HEK293 (cell line): ENCODE measurements at regions not wholly inside any gene's neighbourhood (a gene's known extent, or its start where the extent isn't known, plus 50 kb on each side); places are given as distances from the start of the nearest gene placed in this dataset.

Experiments
- CTCF ChIA-PET: fragments of 350-600 bp; formaldehyde crosslinking; extraction: SDS; loops from one replicate; lab custom pipeline; 2021; ENCODE audit warnings: antibody characterized with exemption; lab: Yijun Ruan, JAX
- POLR2A ChIA-PET: fragments of 300-600 bp; formaldehyde crosslinking; extraction: SDS; loops from one replicate; lab custom pipeline; 2020; ENCODE audit warnings: antibody characterized with exemption, inconsistent platforms; lab: Yijun Ruan, JAX
- H3K27ac ChIP-seq: fragments of 200-500 bp; sonication (Bioruptor generic); 2 replicates; pipeline ENCODE4 v1.5.1; 2014; ENCODE audit warnings: low read depth, low read length, control low read depth, inconsistent platforms; ENCODE audit errors: extremely low read depth
- H3K36me3 ChIP-seq, 2 experiments: fragments of 200-500 bp in 1 of 2; sonication (Bioruptor generic) in 1 of 2; 1 replicate in 1 of 2; 2 replicates in 1 of 2; pipeline ENCODE4 v1.5.1; 2014 to 2017; ENCODE audit warnings: inconsistent platforms in 2 of 2, low read length in 2 of 2; ENCODE audit not compliant: control insufficient read depth in 2 of 2, insufficient read depth in 1 of 2
- H3K4me1 ChIP-seq: fragments of 200-500 bp; sonication (Bioruptor generic); 2 replicates; pipeline ENCODE4 v1.5.1; 2014; ENCODE audit warnings: mild to moderate bottlenecking, low read length, inconsistent platforms; ENCODE audit not compliant: control insufficient read depth, insufficient read depth
- H3K4me3 ChIP-seq: 2 replicates; pipeline ENCODE4 v1.5.1; 2011; ENCODE audit warnings: low read depth, mild to moderate bottlenecking, control low read depth, low read length, moderate library complexity
- H3K9me3 ChIP-seq: fragments of 200-500 bp; sonication (Bioruptor generic); 2 replicates; pipeline ENCODE4 v1.5.1; 2014; ENCODE audit warnings: low read depth, low read length, inconsistent platforms; ENCODE audit not compliant: control insufficient read depth, insufficient read depth
- OSR2 ChIP-seq: fragments of 450-650 bp; formaldehyde crosslinking; IDR thresholded peaks from 2 replicates; pipeline ENCODE4 v1.5.1; 2016; ENCODE audit warnings: missing biosample characterization, missing genetic modification characterization
- OVOL3 ChIP-seq: fragments of 450-650 bp; formaldehyde crosslinking; IDR thresholded peaks from 2 replicates; pipeline ENCODE4 v1.5.1; 2016; ENCODE audit warnings: missing biosample characterization, missing genetic modification characterization
- TCF7L2 ChIP-seq: IDR thresholded peaks from 2 replicates; pipeline ENCODE4 v1.6.1; 2011; ENCODE audit warnings: low read depth, mild to moderate bottlenecking, inconsistent platforms, low read length, moderate library complexity, borderline replicate concordance
- YY1 ChIP-seq: fragments of 450-650 bp; formaldehyde crosslinking; IDR thresholded peaks from 2 replicates; pipeline ENCODE4 v1.5.1; 2018; ENCODE audit warnings: missing biosample characterization, missing genetic modification characterization
- ZBTB1 ChIP-seq: fragments of 450-650 bp; formaldehyde crosslinking; IDR thresholded peaks from 2 replicates; pipeline ENCODE4 v1.5.1; 2016; ENCODE audit warnings: missing biosample characterization, missing genetic modification characterization
- ZFHX2 ChIP-seq: fragments of 450-650 bp; formaldehyde crosslinking; conservative IDR thresholded peaks from 2 replicates; pipeline ENCODE4 v1.5.1; 2016; ENCODE audit warnings: missing biosample characterization, missing genetic modification characterization
- ZNF274 ChIP-seq, 2 experiments: fragments of 200-500 bp in 1 of 2; fragments of 450-650 bp in 1 of 2; sonication (Bioruptor generic) in 1 of 2; formaldehyde crosslinking in 1 of 2; IDR thresholded peaks; 2 replicates each; pipeline versions ENCODE4 v1.5.1 to v1.6.1; 2014 to 2016; ENCODE audit warnings: borderline replicate concordance in 1 of 2, inconsistent platforms in 1 of 2, low read length in 1 of 2, missing biosample characterization in 1 of 2, missing genetic modification characterization in 1 of 2
- ZNF350 ChIP-seq: fragments of 450-650 bp; formaldehyde crosslinking; IDR thresholded peaks from 2 replicates; pipeline ENCODE4 v1.5.0; 2017; ENCODE audit warnings: missing biosample characterization, mild to moderate bottlenecking, missing genetic modification characterization
- ZNF423 ChIP-seq: fragments of 450-650 bp; formaldehyde crosslinking; IDR thresholded peaks from 2 replicates; pipeline ENCODE4 v1.5.1; 2016; ENCODE audit warnings: missing biosample characterization, missing genetic modification characterization
- ZNF521 ChIP-seq: fragments of 450-650 bp; formaldehyde crosslinking; IDR thresholded peaks from 2 replicates; pipeline ENCODE4 v1.5.1; 2017; ENCODE audit warnings: missing biosample characterization, mild to moderate bottlenecking, missing genetic modification characterization
- ZNF629 ChIP-seq: fragments of 450-650 bp; formaldehyde crosslinking; IDR thresholded peaks from 2 replicates; pipeline ENCODE4 v1.5.1; 2017; ENCODE audit warnings: missing biosample characterization, missing genetic modification characterization
- ZNF664 ChIP-seq: fragments of 450-650 bp; formaldehyde crosslinking; IDR thresholded peaks from 2 replicates; pipeline ENCODE4 v1.5.1; 2016; ENCODE audit warnings: missing biosample characterization, missing genetic modification characterization
- ZNF776 ChIP-seq: fragments of 450-650 bp; formaldehyde crosslinking; IDR thresholded peaks from 2 replicates; pipeline ENCODE4 v1.5.0; 2017; ENCODE audit warnings: missing biosample characterization, missing genetic modification characterization, borderline replicate concordance
- ZSCAN16 ChIP-seq: fragments of 450-650 bp; formaldehyde crosslinking; IDR thresholded peaks from 2 replicates; pipeline ENCODE4 v1.5.1; 2016; ENCODE audit warnings: missing biosample characterization, missing genetic modification characterization
- TF ChIP-seq, protein P1 (sequence below): sonication (generic); formaldehyde crosslinking; IDR thresholded peaks from 2 replicates; pipeline ENCODE4 v1.8.1; 2022; ENCODE audit warnings: mild to moderate bottlenecking, moderate library complexity, missing genetic modification reagents
- TF ChIP-seq, protein P2 (sequence below): fragments of 450-650 bp; IDR thresholded peaks from 2 replicates; pipeline ENCODE4 v1.5.1; 2018; ENCODE audit warnings: missing biosample characterization, missing genetic modification characterization
- TF ChIP-seq, protein P3 (sequence below): fragments of 450-650 bp; formaldehyde crosslinking; IDR thresholded peaks from 2 replicates; pipeline ENCODE4 v1.5.1; 2016; ENCODE audit warnings: missing biosample characterization, missing genetic modification characterization
- TF ChIP-seq, protein P4 (sequence below): fragments of 450-650 bp; formaldehyde crosslinking; IDR thresholded peaks from 2 replicates; pipeline ENCODE4 v1.5.1; 2016; ENCODE audit warnings: missing biosample characterization, missing genetic modification characterization
- TF ChIP-seq, protein P5 (sequence below): fragments of 450-650 bp; formaldehyde crosslinking; IDR thresholded peaks from 2 replicates; pipeline ENCODE4 v1.5.1; 2016; ENCODE audit warnings: missing biosample characterization, missing genetic modification characterization
- TF ChIP-seq, protein P6 (sequence below): fragments of 450-650 bp; formaldehyde crosslinking; IDR thresholded peaks from 2 replicates; pipeline ENCODE4 v1.5.1; 2016; ENCODE audit warnings: missing biosample characterization, missing genetic modification characterization
- TF ChIP-seq, protein P7 (sequence below): fragments of 450-650 bp; formaldehyde crosslinking; IDR thresholded peaks from 2 replicates; pipeline ENCODE4 v1.5.1; 2016; ENCODE audit warnings: missing biosample characterization, missing genetic modification characterization

DNA sequence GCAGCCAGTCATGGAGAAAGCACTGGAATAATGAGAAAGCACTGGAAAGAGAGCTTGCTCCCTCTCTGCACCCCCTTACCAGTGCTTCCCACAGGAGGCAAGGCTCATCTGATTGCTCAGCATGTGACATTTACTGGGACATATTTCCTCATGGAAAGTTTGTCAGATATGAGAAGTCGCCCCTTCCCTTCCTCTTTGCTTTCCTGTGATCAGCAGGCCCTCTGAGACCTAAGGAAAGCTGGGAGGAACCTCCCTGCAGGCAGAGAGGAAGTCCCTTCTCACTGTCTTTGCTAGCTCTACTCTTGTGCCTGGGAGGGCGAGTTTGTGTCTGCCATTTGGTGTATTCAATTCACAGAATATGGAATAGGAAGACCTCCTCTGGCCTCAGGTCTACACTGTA, 283.8 kb downstream of the ALDH8A1 start:
- TF ChIP-seq OVOL3 (tag by site-specific recombination) (no peak), ZBTB1 (tag by site-specific recombination) (no peak), ZNF350 (no peak), ZFHX2 (tag by site-specific recombination) (no peak), ZNF664 (tag by site-specific recombination) (no peak), ZNF423 (tag by site-specific recombination) (no peak), TCF7L2 (no peak), ZNF274 (IDR thresholded peaks at IDR 0.05; ENCODE audit: low read length) (no peak), ZNF274 (tag by site-specific recombination; IDR thresholded peaks at IDR 0.05; ENCODE audit: borderline replicate concordance) (no peak), YY1 (no peak)
- TF ChIP-seq, protein P1, sequence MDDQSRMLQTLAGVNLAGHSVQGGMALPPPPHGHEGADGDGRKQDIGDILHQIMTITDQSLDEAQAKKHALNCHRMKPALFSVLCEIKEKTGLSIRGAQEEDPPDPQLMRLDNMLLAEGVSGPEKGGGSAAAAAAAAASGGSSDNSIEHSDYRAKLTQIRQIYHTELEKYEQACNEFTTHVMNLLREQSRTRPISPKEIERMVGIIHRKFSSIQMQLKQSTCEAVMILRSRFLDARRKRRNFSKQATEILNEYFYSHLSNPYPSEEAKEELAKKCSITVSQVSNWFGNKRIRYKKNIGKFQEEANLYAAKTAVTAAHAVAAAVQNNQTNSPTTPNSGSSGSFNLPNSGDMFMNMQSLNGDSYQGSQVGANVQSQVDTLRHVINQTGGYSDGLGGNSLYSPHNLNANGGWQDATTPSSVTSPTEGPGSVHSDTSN (CRISPR knock-in tag): no peak
- TF ChIP-seq, protein P2, sequence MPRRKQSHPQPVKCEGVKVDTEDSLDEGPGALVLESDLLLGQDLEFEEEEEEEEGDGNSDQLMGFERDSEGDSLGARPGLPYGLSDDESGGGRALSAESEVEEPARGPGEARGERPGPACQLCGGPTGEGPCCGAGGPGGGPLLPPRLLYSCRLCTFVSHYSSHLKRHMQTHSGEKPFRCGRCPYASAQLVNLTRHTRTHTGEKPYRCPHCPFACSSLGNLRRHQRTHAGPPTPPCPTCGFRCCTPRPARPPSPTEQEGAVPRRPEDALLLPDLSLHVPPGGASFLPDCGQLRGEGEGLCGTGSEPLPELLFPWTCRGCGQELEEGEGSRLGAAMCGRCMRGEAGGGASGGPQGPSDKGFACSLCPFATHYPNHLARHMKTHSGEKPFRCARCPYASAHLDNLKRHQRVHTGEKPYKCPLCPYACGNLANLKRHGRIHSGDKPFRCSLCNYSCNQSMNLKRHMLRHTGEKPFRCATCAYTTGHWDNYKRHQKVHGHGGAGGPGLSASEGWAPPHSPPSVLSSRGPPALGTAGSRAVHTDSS: no peak
- TF ChIP-seq, protein P3, sequence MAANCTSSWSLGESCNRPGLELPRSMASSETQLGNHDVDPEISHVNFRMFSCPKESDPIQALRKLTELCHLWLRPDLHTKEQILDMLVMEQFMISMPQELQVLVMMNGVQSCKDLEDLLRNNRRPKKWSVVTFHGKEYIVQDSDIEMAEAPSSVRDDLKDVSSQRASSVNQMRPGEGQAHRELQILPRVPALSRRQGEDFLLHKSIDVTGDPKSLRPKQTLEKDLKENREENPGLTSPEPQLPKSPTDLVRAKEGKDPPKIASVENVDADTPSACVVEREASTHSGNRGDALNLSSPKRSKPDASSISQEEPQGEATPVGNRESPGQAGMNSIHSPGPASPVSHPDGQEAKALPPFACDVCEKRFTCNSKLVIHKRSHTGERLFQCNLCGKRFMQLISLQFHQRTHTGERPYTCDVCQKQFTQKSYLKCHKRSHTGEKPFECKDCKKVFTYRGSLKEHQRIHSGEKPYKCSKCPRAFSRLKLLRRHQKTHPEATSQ (tag by site-specific recombination): no peak
- TF ChIP-seq, protein P4, sequence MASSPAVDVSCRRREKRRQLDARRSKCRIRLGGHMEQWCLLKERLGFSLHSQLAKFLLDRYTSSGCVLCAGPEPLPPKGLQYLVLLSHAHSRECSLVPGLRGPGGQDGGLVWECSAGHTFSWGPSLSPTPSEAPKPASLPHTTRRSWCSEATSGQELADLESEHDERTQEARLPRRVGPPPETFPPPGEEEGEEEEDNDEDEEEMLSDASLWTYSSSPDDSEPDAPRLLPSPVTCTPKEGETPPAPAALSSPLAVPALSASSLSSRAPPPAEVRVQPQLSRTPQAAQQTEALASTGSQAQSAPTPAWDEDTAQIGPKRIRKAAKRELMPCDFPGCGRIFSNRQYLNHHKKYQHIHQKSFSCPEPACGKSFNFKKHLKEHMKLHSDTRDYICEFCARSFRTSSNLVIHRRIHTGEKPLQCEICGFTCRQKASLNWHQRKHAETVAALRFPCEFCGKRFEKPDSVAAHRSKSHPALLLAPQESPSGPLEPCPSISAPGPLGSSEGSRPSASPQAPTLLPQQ: no peak
- TF ChIP-seq, protein P5, sequence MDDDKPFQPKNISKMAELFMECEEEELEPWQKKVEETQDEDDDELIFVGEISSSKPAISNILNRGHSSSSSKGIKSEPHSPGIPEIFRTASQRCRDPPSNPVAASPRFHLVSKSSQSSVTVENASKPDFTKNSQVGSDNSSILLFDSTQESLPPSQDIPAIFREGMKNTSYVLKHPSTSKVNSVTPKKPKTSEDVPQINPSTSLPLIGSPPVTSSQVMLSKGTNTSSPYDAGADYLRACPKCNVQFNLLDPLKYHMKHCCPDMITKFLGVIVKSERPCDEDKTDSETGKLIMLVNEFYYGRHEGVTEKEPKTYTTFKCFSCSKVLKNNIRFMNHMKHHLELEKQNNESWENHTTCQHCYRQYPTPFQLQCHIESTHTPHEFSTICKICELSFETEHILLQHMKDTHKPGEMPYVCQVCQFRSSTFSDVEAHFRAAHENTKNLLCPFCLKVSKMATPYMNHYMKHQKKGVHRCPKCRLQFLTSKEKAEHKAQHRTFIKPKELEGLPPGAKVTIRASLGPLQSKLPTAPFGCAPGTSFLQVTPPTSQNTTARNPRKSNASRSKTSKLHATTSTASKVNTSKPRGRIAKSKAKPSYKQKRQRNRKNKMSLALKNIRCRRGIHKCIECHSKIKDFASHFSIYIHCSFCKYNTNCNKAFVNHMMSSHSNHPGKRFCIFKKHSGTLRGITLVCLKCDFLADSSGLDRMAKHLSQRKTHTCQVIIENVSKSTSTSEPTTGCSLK (tag by site-specific recombination): no peak
- no peaks in the 10 kb centered on the region for H3K4me1 ChIP-seq
- H3K9me3 ChIP-seq: no peaks in the 10 kb centered on the region
- no peak overlapping the region for H3K27ac ChIP-seq
- ChIA-PET CTCF (no interaction called here), POLR2A (interaction anchor here (0.5 kb wide), 1 partner anchor 263 kb away, joined by 3 read pairs; no protein-coding TSS in a partner anchor)
- H3K36me3 ChIP-seq: no peaks in the 10 kb centered on the region
- no peak overlapping the region for H3K4me3 ChIP-seq

DNA sequence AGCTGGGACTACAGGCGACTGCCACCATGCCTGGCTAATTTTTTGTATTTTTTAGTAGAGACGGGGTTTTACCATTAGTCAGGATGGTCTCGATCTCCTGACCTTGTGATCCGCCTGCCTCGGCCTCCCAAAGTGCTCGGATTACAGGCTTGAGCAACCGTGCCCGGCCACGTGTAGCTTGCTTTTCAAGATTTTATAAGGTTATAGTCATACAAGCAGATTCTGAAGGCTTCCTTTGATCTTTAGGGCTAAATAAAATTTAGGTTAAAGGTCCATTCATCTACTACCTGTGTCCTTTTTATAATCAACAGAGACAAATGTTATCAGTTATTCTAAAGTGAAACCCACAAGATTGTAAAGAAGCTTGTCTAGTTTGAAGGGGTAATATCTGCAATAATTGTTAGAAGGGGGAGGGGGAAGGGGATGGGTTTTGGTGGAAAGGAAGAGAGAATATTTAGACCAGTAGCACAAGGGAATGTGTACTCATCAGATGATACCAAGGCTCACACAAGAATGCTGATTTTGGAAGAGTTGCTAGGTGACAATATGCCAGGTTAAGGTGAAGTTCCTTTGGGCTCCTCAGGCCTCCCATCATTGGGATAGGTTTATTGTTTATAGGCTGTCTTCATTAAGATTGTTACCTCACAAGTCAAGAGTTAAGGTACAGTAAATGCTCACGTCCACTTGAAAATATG, 284.7 kb downstream of the ALDH8A1 start:
- Histone ChIP-seq H3K9me3 (no peaks in the 10 kb centered on the region), H3K4me3 (no peak overlapping the region), H3K36me3 (no peaks in the 10 kb centered on the region), H3K27ac (no peak overlapping the region), H3K4me1 (no peaks in the 10 kb centered on the region)
- CTCF ChIA-PET: no interaction called here
- POLR2A ChIA-PET: no interaction called here
- TF ChIP-seq, protein P6, sequence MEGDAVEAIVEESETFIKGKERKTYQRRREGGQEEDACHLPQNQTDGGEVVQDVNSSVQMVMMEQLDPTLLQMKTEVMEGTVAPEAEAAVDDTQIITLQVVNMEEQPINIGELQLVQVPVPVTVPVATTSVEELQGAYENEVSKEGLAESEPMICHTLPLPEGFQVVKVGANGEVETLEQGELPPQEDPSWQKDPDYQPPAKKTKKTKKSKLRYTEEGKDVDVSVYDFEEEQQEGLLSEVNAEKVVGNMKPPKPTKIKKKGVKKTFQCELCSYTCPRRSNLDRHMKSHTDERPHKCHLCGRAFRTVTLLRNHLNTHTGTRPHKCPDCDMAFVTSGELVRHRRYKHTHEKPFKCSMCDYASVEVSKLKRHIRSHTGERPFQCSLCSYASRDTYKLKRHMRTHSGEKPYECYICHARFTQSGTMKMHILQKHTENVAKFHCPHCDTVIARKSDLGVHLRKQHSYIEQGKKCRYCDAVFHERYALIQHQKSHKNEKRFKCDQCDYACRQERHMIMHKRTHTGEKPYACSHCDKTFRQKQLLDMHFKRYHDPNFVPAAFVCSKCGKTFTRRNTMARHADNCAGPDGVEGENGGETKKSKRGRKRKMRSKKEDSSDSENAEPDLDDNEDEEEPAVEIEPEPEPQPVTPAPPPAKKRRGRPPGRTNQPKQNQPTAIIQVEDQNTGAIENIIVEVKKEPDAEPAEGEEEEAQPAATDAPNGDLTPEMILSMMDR (tag by site-specific recombination): no peak
- TF ChIP-seq ZNF776 (tag by site-specific recombination) (no peak), OSR2 (tag by site-specific recombination) (no peak), ZNF629 (no peak), ZNF521 (no peak), ZSCAN16 (tag by site-specific recombination) (no peak), ZNF274 (IDR thresholded peaks at IDR 0.05; ENCODE audit: low read length) (no peak), ZNF274 (tag by site-specific recombination; IDR thresholded peaks at IDR 0.05; ENCODE audit: borderline replicate concordance) (no peak)
- TF ChIP-seq, protein P7, sequence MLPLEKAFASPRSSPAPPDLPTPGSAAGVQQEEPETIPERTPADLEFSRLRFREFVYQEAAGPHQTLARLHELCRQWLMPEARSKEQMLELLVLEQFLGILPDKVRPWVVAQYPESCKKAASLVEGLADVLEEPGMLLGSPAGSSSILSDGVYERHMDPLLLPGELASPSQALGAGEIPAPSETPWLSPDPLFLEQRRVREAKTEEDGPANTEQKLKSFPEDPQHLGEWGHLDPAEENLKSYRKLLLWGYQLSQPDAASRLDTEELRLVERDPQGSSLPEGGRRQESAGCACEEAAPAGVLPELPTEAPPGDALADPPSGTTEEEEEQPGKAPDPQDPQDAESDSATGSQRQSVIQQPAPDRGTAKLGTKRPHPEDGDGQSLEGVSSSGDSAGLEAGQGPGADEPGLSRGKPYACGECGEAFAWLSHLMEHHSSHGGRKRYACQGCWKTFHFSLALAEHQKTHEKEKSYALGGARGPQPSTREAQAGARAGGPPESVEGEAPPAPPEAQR (tag by site-specific recombination): no peak
